ENCODE measurements at regions not wholly inside any gene's neighbourhood (a gene's known extent, or its start where the extent isn't known, plus 50 kb on each side); places are given as distances from the start of the nearest gene placed in this dataset.
"Not testable (repeated sequence)": the region's sequence is repeated elsewhere in the genome, so short reads cannot be mapped to it uniquely, and the experiment has no call there.

DNA sequence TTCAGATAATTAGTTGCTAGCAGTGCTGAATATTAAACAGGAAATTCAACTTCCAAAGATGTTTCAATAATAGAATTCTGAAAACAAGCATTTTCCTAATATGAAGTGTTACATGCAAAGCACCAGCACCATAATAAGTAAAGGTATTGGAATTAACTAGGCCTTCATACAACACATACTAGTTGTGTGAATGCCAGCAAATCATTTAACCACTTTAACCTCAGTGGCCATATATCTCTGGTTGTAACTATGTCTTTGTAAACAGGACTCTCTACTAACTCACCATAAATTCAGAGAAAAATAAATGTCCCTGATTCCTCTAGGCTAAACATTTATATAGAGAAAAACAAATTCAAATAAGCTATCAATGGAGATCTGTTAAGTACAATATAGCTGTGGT lies 65.1 kb upstream of the NBPF26 start:
- H3K4me1 ChIP-seq (ENCODE audit: control insufficient read depth in 1 of 2, insufficient read depth in 2 of 2, low read length in 2 of 2); H4K20me1 ChIP-seq (ENCODE audit: insufficient read depth, low read length); H3K36me3 ChIP-seq (replicated peaks in 1 of 2; ENCODE audit: control insufficient read depth in 1 of 2, insufficient read depth in 2 of 2, low read length in 2 of 2); H3K27me3 ChIP-seq (ENCODE audit: control insufficient read depth in 2 of 2, insufficient read depth in 2 of 2, low read length in 2 of 2); H3K4me1 Mint-ChIP-seq; H3K27me3 Mint-ChIP-seq (ENCODE audit: low read depth in 3 of 3); DNase-seq; H3K9ac ChIP-seq (ENCODE audit: insufficient read depth, low read length, poor library complexity, severe bottlenecking); H3K27ac ChIP-seq (ENCODE audit: low read depth in 1 of 2, low read length in 2 of 2); H3K79me2 ChIP-seq (ENCODE audit: insufficient read depth, low read length); H3K36me3 Mint-ChIP-seq; H3K4me2 ChIP-seq (replicated peaks; ENCODE audit: extremely low read depth, low read length, poor library complexity, severe bottlenecking); H3K9me3 Mint-ChIP-seq; H2AFZ ChIP-seq (ENCODE audit: insufficient read depth, low read depth, low read length, poor library complexity, severe bottlenecking); intact Hi-C loops (cut with micrococcal nuclease); H3K4me3 ChIP-seq (replicated peaks in 1 of 3; ENCODE audit: low read depth in 2 of 3, low read length in 3 of 3); H3K9me3 ChIP-seq (replicated peaks in 1 of 2; ENCODE audit: control insufficient read depth in 1 of 2, insufficient read depth in 1 of 2, low read length in 2 of 2); H3K4me3 Mint-ChIP-seq; H3K27ac Mint-ChIP-seq: not testable (repeated sequence)

DNA sequence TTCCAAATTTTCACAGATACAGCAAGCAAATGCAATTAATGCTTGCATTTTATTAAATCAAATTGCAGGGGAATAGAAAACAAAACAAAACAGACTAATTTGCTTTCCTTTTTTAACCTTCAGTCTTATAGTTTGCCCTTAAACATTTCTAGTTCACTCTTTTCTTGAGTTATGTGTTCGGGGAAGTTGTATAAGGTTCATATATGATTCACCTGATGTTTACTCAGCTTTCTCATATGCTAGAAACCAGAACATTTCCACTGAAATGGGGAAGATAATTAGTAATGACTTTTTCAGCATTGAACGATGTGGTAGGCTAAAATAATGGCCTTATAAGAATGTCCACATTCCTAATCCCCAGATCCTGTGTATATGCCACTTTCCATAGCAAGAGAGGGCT lies 64.6 kb upstream of the NBPF26 start:
- H3K27me3 Mint-ChIP-seq (ENCODE audit: low read depth in 3 of 3); H3K9ac ChIP-seq (ENCODE audit: insufficient read depth, low read length, poor library complexity, severe bottlenecking); H3K36me3 Mint-ChIP-seq; H3K4me3 ChIP-seq (replicated peaks in 1 of 3; ENCODE audit: low read depth in 2 of 3, low read length in 3 of 3); H3K27ac ChIP-seq (ENCODE audit: low read depth in 1 of 2, low read length in 2 of 2); H3K4me1 Mint-ChIP-seq; H3K4me2 ChIP-seq (replicated peaks; ENCODE audit: extremely low read depth, low read length, poor library complexity, severe bottlenecking); intact Hi-C loops (cut with micrococcal nuclease); H3K9me3 ChIP-seq (replicated peaks in 1 of 2; ENCODE audit: control insufficient read depth in 1 of 2, insufficient read depth in 1 of 2, low read length in 2 of 2); DNase-seq; H3K27ac Mint-ChIP-seq; H3K9me3 Mint-ChIP-seq; H3K4me1 ChIP-seq (ENCODE audit: control insufficient read depth in 1 of 2, insufficient read depth in 2 of 2, low read length in 2 of 2); H4K20me1 ChIP-seq (ENCODE audit: insufficient read depth, low read length); H3K27me3 ChIP-seq (ENCODE audit: control insufficient read depth in 2 of 2, insufficient read depth in 2 of 2, low read length in 2 of 2); H3K79me2 ChIP-seq (ENCODE audit: insufficient read depth, low read length); H3K4me3 Mint-ChIP-seq; H2AFZ ChIP-seq (ENCODE audit: insufficient read depth, low read depth, low read length, poor library complexity, severe bottlenecking); H3K36me3 ChIP-seq (replicated peaks in 1 of 2; ENCODE audit: control insufficient read depth in 1 of 2, insufficient read depth in 2 of 2, low read length in 2 of 2): not testable (repeated sequence)
- no CpG with 5 or more reads among the region's 2 CpGs for WGBS (ENCODE audit: insufficient coverage)

DNA sequence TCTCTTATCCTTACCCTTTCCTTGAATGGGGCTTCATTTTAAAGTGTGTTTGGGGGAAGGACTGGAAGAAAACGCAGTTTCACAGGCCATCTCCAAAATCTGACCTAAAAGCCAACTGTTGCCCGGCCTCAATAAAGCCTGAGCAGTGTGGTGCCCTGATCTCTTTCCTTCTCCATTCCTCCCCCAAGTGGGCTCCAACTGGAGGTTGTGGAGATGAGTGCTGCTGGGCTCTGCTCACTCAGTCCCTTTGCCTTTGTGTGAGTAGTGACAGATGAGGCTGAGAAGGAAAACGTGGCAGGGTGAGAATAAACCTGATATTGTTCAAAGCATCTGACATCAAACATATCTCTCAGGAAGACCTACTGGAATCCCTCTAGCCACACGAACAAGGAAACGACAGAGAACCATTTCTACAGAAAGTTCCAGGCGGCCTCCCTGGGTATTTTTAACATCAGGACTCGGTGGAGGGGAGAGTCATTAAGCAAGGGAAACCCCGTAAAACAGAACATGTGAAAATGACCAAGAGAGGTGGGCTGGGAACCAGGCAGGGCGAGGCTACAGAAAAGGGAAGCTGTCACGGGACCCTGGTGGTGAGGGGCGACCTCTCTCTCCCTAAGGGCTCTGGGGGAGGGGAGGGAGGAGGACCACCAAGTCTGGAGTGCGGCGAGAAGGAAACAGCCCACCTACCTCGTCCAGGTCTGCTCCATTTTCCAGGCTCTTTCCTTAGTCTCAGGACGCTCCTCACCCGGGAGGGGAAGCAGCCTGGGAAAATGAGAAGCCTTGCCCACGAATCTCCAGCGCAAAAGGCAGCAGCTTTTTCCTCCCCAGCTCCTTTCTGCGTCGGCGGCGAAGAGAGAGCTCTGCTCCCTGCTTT lies 59.1 kb upstream of the NBPF26 start:
- H3K27ac Mint-ChIP-seq: peak overlapping the region in 5 of 7 donors; percentile 61 to 87 (median 76)
- H3K36me3 Mint-ChIP-seq: not testable (repeated sequence)
- no CpG with 5 or more reads among the region's 22 CpGs for WGBS (ENCODE audit: insufficient coverage)

DNA sequence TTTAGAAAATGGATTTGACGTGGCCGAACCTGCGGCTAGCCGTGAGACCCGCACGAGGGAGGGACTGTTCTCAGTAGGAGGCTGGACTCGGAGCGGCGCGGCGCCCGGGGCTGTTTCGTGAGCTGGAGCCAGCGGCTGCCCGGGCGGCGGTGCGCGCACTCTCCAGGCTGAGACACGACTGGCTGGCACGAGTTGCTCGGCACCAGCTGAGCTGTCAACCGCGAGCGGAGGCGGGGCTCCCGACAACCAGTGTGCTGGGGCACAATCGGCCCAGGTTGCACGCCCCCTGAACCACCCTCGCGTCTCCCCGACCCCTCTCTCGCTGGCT lies 58.5 kb upstream of the NBPF26 start:
- DNase-seq; H3K9me3 Mint-ChIP-seq; H3K27me3 Mint-ChIP-seq (ENCODE audit: low read depth in 3 of 3); H3K36me3 Mint-ChIP-seq; H3K79me2 ChIP-seq (ENCODE audit: insufficient read depth, low read length); H3K27me3 ChIP-seq (ENCODE audit: control insufficient read depth in 2 of 2, insufficient read depth in 2 of 2, low read length in 2 of 2); H3K27ac ChIP-seq (ENCODE audit: low read depth in 1 of 2, low read length in 2 of 2); intact Hi-C loops (cut with micrococcal nuclease); H3K4me1 Mint-ChIP-seq; H3K9me3 ChIP-seq (replicated peaks in 1 of 2; ENCODE audit: control insufficient read depth in 1 of 2, insufficient read depth in 1 of 2, low read length in 2 of 2); H3K4me2 ChIP-seq (replicated peaks; ENCODE audit: extremely low read depth, low read length, poor library complexity, severe bottlenecking); H2AFZ ChIP-seq (ENCODE audit: insufficient read depth, low read depth, low read length, poor library complexity, severe bottlenecking); H3K4me3 ChIP-seq (replicated peaks in 1 of 3; ENCODE audit: low read depth in 2 of 3, low read length in 3 of 3); H3K4me1 ChIP-seq (ENCODE audit: control insufficient read depth in 1 of 2, insufficient read depth in 2 of 2, low read length in 2 of 2); H3K36me3 ChIP-seq (replicated peaks in 1 of 2; ENCODE audit: control insufficient read depth in 1 of 2, insufficient read depth in 2 of 2, low read length in 2 of 2); H3K9ac ChIP-seq (ENCODE audit: insufficient read depth, low read length, poor library complexity, severe bottlenecking); H4K20me1 ChIP-seq (ENCODE audit: insufficient read depth, low read length): not testable (repeated sequence)
- H3K4me3 Mint-ChIP-seq: peak overlapping the region; percentile 92 to 95
- no CpG with 5 or more reads among the region's 33 CpGs for WGBS (ENCODE audit: insufficient coverage)
- peak overlapping the region in 5 of 7 donors; percentile 61 to 87 (median 76) for H3K27ac Mint-ChIP-seq

More for the DNA sequence above, 59.1 kb upstream of the NBPF26 start:
- H3K27me3 ChIP-seq (ENCODE audit: control insufficient read depth in 2 of 2, insufficient read depth in 2 of 2, low read length in 2 of 2); H3K27ac ChIP-seq (ENCODE audit: low read depth in 1 of 2, low read length in 2 of 2); H3K4me2 ChIP-seq (replicated peaks; ENCODE audit: extremely low read depth, low read length, poor library complexity, severe bottlenecking); H2AFZ ChIP-seq (ENCODE audit: insufficient read depth, low read depth, low read length, poor library complexity, severe bottlenecking); H3K27me3 Mint-ChIP-seq (ENCODE audit: low read depth in 3 of 3); H3K9me3 ChIP-seq (replicated peaks in 1 of 2; ENCODE audit: control insufficient read depth in 1 of 2, insufficient read depth in 1 of 2, low read length in 2 of 2); H3K36me3 ChIP-seq (replicated peaks in 1 of 2; ENCODE audit: control insufficient read depth in 1 of 2, insufficient read depth in 2 of 2, low read length in 2 of 2); H3K4me3 ChIP-seq (replicated peaks in 1 of 3; ENCODE audit: low read depth in 2 of 3, low read length in 3 of 3); H3K9ac ChIP-seq (ENCODE audit: insufficient read depth, low read length, poor library complexity, severe bottlenecking); DNase-seq; H3K9me3 Mint-ChIP-seq; H3K4me1 ChIP-seq (ENCODE audit: control insufficient read depth in 1 of 2, insufficient read depth in 2 of 2, low read length in 2 of 2); H3K4me1 Mint-ChIP-seq; H3K79me2 ChIP-seq (ENCODE audit: insufficient read depth, low read length); H4K20me1 ChIP-seq (ENCODE audit: insufficient read depth, low read length); intact Hi-C loops (cut with micrococcal nuclease): not testable (repeated sequence)
- peak overlapping the region; percentile 92 to 95 for H3K4me3 Mint-ChIP-seq

Data from CD14-positive monocyte (primary cell).